ENCODE measurements at regions not wholly inside any gene's neighbourhood (a gene's known extent, or its start where the extent isn't known, plus 50 kb on each side); places are given as distances from the start of the nearest gene placed in this dataset.

GRCh38 chr17:68122587-68122986 is 87.1 kb downstream of the KPNA2 start:
- Histone ChIP-seq H3K36me3 (peaks cover 53% of the 10 kb centered on the region), H3K9me3 (no peaks in the 10 kb centered on the region), H3K4me1 (ENCODE audit: control insufficient read depth in 1 of 2, insufficient read depth in 1 of 2, low read depth in 1 of 2, low read length in 1 of 2) (no peaks in the 10 kb centered on the region), H3K27ac (no peak overlapping the region), H3K4me3 (ENCODE audit: low read depth in 1 of 2, low read length in 1 of 2) (no peak overlapping the region), H3K27me3 (no peaks in the 10 kb centered on the region)
- TF ChIP-seq, protein P1, sequence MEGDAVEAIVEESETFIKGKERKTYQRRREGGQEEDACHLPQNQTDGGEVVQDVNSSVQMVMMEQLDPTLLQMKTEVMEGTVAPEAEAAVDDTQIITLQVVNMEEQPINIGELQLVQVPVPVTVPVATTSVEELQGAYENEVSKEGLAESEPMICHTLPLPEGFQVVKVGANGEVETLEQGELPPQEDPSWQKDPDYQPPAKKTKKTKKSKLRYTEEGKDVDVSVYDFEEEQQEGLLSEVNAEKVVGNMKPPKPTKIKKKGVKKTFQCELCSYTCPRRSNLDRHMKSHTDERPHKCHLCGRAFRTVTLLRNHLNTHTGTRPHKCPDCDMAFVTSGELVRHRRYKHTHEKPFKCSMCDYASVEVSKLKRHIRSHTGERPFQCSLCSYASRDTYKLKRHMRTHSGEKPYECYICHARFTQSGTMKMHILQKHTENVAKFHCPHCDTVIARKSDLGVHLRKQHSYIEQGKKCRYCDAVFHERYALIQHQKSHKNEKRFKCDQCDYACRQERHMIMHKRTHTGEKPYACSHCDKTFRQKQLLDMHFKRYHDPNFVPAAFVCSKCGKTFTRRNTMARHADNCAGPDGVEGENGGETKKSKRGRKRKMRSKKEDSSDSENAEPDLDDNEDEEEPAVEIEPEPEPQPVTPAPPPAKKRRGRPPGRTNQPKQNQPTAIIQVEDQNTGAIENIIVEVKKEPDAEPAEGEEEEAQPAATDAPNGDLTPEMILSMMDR (IDR thresholded peaks at IDR 0.05) = no peak

- TF ChIP-seq, protein P1 (IDR thresholded peaks at IDR 0.05) = no peak
- Histone ChIP-seq H3K27me3 (no peaks in the 10 kb centered on the region), H3K36me3 (peaks cover 53% of the 10 kb centered on the region), H3K4me1 (ENCODE audit: control insufficient read depth in 1 of 2, insufficient read depth in 1 of 2, low read depth in 1 of 2, low read length in 1 of 2) (no peaks in the 10 kb centered on the region), H3K27ac (no peak overlapping the region), H3K4me3 (ENCODE audit: low read depth in 1 of 2, low read length in 1 of 2) (no peak overlapping the region), H3K9me3 (no peaks in the 10 kb centered on the region)
Observed at GRCh38 chr17:68125111-68125870, 89.8 kb downstream of the KPNA2 start.

- Histone ChIP-seq H3K27me3 (no peaks in the 10 kb centered on the region), H3K4me3 (ENCODE audit: low read depth in 1 of 2, low read length in 1 of 2) (no peak overlapping the region), H3K9me3 (no peaks in the 10 kb centered on the region), H3K27ac (no peak overlapping the region), H3K36me3 (peaks cover 57% of the 10 kb centered on the region), H3K4me1 (ENCODE audit: control insufficient read depth in 1 of 2, insufficient read depth in 1 of 2, low read depth in 1 of 2, low read length in 1 of 2) (no peaks in the 10 kb centered on the region)
- TF ChIP-seq, protein P1 (IDR thresholded peaks at IDR 0.05) = no peak
Observed at GRCh38 chr17:68127914-68128313, 92.4 kb downstream of the KPNA2 start.

GRCh38 chr17:68131456-68131855 is 95.9 kb downstream of the KPNA2 start:
- H3K27ac ChIP-seq = no peak overlapping the region
- peaks cover 55% of the 10 kb centered on the region for H3K36me3 ChIP-seq
- TF ChIP-seq, protein P1 (IDR thresholded peaks at IDR 0.05) = no peak
- H3K27me3 ChIP-seq = no peaks in the 10 kb centered on the region
- no peaks in the 10 kb centered on the region for H3K9me3 ChIP-seq
- H3K4me3 ChIP-seq (ENCODE audit: low read depth in 1 of 2, low read length in 1 of 2) = no peak overlapping the region
- H3K4me1 ChIP-seq (ENCODE audit: control insufficient read depth in 1 of 2, insufficient read depth in 1 of 2, low read depth in 1 of 2, low read length in 1 of 2) = peaks cover 8 to 12% of the 10 kb centered on the region in 2 experiments

GRCh38 chr17:68133346-68134045 is 98.0 kb downstream of the KPNA2 start:
- Histone ChIP-seq H3K27me3 (no peaks in the 10 kb centered on the region), H3K36me3 (peaks cover 39% of the 10 kb centered on the region), H3K4me1 (ENCODE audit: control insufficient read depth in 1 of 2, insufficient read depth in 1 of 2, low read depth in 1 of 2, low read length in 1 of 2) (peaks cover 8 to 12% of the 10 kb centered on the region in 2 experiments), H3K9me3 (no peaks in the 10 kb centered on the region), H3K27ac (peak overlapping the region; percentile 10), H3K4me3 (ENCODE audit: low read depth in 1 of 2, low read length in 1 of 2) (no peak overlapping the region)
- TF ChIP-seq, protein P1 (IDR thresholded peaks at IDR 0.05) = no peak
